ENCODE measurements at regions not wholly inside any gene's neighbourhood (a gene's known extent, or its start where the extent isn't known, plus 50 kb on each side); places are given as distances from the start of the nearest gene placed in this dataset.
A peak's percentile ranks its signal among the peaks of the same experiment; 100 is the strongest.

GRCh38 chr1:208895820-208896219 is 651.6 kb upstream of the PLXNA2 start:
- H3K4me1 ChIP-seq (ENCODE audit: low read length): peaks cover 46% of the 10 kb centered on the region
- no peaks in the 10 kb centered on the region for H3K36me3 ChIP-seq (replicated peaks; ENCODE audit: insufficient read depth, low read length)
- H4K20me1 ChIP-seq (ENCODE audit: insufficient read depth, low read length): no peaks in the 10 kb centered on the region
- H3K4me2 ChIP-seq (ENCODE audit: low read depth, low read length): peak overlapping the region; percentile 60
- 0 out of 2 replicates have a peak, but pooled peaks cover 2% of the 10 kb centered on the region for H3F3A ChIP-seq (ENCODE audit: insufficient read depth, low read length)
- no peak overlapping the region for H3K27ac ChIP-seq (ENCODE audit: low read length)
- H2AFZ ChIP-seq (ENCODE audit: low read length): peak overlapping the region; percentile 10; the same call in 1 of the 2 replicates
- DNase-seq: peak; percentile 52
- TF ChIP-seq, protein P1, sequence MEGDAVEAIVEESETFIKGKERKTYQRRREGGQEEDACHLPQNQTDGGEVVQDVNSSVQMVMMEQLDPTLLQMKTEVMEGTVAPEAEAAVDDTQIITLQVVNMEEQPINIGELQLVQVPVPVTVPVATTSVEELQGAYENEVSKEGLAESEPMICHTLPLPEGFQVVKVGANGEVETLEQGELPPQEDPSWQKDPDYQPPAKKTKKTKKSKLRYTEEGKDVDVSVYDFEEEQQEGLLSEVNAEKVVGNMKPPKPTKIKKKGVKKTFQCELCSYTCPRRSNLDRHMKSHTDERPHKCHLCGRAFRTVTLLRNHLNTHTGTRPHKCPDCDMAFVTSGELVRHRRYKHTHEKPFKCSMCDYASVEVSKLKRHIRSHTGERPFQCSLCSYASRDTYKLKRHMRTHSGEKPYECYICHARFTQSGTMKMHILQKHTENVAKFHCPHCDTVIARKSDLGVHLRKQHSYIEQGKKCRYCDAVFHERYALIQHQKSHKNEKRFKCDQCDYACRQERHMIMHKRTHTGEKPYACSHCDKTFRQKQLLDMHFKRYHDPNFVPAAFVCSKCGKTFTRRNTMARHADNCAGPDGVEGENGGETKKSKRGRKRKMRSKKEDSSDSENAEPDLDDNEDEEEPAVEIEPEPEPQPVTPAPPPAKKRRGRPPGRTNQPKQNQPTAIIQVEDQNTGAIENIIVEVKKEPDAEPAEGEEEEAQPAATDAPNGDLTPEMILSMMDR (IDR thresholded peaks at IDR 0.05; ENCODE audit: low read length): no peak
- TF ChIP-seq EZH2phosphoT487 (IDR thresholded peaks at IDR 0.05; ENCODE audit: low read length) (no peak), EZH2 (optimal IDR thresholded peaks at IDR 0.05; ENCODE audit: low read depth, low read length) (no peak)
- no peak overlapping the region for H3K9ac ChIP-seq (ENCODE audit: low read length)
- no peaks in the 10 kb centered on the region for H3K79me2 ChIP-seq (ENCODE audit: low read length)
- peak overlapping the region; percentile 8; the same call in 1 of the 2 replicates for H3K4me3 ChIP-seq (ENCODE audit: low read length)
- H3K9me3 ChIP-seq (replicated peaks; ENCODE audit: insufficient read depth, low read length): no peaks in the 10 kb centered on the region
- H3K27me3 ChIP-seq (replicated peaks; ENCODE audit: insufficient read depth, low read length): no peaks in the 10 kb centered on the region
- no peaks in the 10 kb centered on the region for H3K9me2 ChIP-seq (replicated peaks; ENCODE audit: insufficient read depth, low read length)

DNA sequence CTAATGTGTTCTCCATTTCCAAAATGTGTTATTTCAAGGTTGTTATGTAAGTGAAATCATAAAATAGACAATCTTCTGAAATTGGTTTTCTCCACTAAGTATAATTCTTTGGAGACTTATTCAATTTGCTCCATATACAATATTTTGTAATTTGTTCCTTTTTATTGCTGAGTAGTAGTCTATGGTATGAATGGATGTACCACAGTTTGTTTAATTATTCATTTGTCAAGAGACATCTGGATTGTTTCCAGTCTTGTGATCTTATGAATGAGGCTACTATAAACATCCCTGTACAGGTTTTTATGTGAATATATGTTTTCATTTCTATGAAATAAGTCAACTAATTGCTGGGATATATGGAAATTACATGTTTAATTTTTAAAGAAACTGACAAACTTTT is 652.6 kb upstream of the PLXNA2 start:
- H3K4me1 ChIP-seq (ENCODE audit: low read length): peaks cover 45% of the 10 kb centered on the region
- H2AFZ ChIP-seq (ENCODE audit: low read length): no peak overlapping the region
- no peak overlapping the region for H3K4me3 ChIP-seq (ENCODE audit: low read length)
- no peaks in the 10 kb centered on the region for H3K9me3 ChIP-seq (replicated peaks; ENCODE audit: insufficient read depth, low read length)
- no peaks in the 10 kb centered on the region for H3K9me2 ChIP-seq (replicated peaks; ENCODE audit: insufficient read depth, low read length)
- TF ChIP-seq EZH2 (optimal IDR thresholded peaks at IDR 0.05; ENCODE audit: low read depth, low read length) (no peak), EZH2phosphoT487 (IDR thresholded peaks at IDR 0.05; ENCODE audit: low read length) (no peak)
- TF ChIP-seq, protein P1 (IDR thresholded peaks at IDR 0.05; ENCODE audit: low read length): no peak
- no peaks in the 10 kb centered on the region for H4K20me1 ChIP-seq (ENCODE audit: insufficient read depth, low read length)
- no peak overlapping the region for H3K4me2 ChIP-seq (ENCODE audit: low read depth, low read length)
- no peaks in the 10 kb centered on the region for H3K27me3 ChIP-seq (replicated peaks; ENCODE audit: insufficient read depth, low read length)
- H3K9ac ChIP-seq (ENCODE audit: low read length): no peak overlapping the region
- no peak overlapping the region for H3K27ac ChIP-seq (ENCODE audit: low read length)
- no peak for DNase-seq
- no peaks in the 10 kb centered on the region for H3K36me3 ChIP-seq (replicated peaks; ENCODE audit: insufficient read depth, low read length)
- H3K79me2 ChIP-seq (ENCODE audit: low read length): no peaks in the 10 kb centered on the region
- H3F3A ChIP-seq (ENCODE audit: insufficient read depth, low read length): 0 out of 2 replicates have a peak, but pooled peaks cover 2% of the 10 kb centered on the region

GRCh38 chr1:208899438-208899837 is 655.3 kb upstream of the PLXNA2 start:
- no peaks in the 10 kb centered on the region for H4K20me1 ChIP-seq (ENCODE audit: insufficient read depth, low read length)
- TF ChIP-seq EZH2 (optimal IDR thresholded peaks at IDR 0.05; ENCODE audit: low read depth, low read length) (no peak), EZH2phosphoT487 (IDR thresholded peaks at IDR 0.05; ENCODE audit: low read length) (no peak)
- TF ChIP-seq, protein P1 (IDR thresholded peaks at IDR 0.05; ENCODE audit: low read length): no peak
- peak; percentile 23 for DNase-seq

More at GRCh38 chr1:208899438-208899837, 655.3 kb upstream of the PLXNA2 start:
- Histone ChIP-seq H2AFZ (ENCODE audit: low read length) (no peak overlapping the region), H3K27me3 (replicated peaks; ENCODE audit: insufficient read depth, low read length) (no peaks in the 10 kb centered on the region), H3K9ac (ENCODE audit: low read length) (no peak overlapping the region), H3K27ac (ENCODE audit: low read length) (no peak overlapping the region), H3K9me3 (replicated peaks; ENCODE audit: insufficient read depth, low read length) (no peaks in the 10 kb centered on the region), H3K4me3 (ENCODE audit: low read length) (no peak overlapping the region), H3K36me3 (replicated peaks; ENCODE audit: insufficient read depth, low read length) (no peaks in the 10 kb centered on the region), H3K4me2 (ENCODE audit: low read depth, low read length) (peak overlapping the region; percentile 1; the same call in 1 of the 2 replicates), H3K9me2 (replicated peaks; ENCODE audit: insufficient read depth, low read length) (no peaks in the 10 kb centered on the region), H3F3A (ENCODE audit: insufficient read depth, low read length) (0 out of 2 replicates have a peak, but pooled peaks cover 2% of the 10 kb centered on the region), H3K79me2 (ENCODE audit: low read length) (no peaks in the 10 kb centered on the region), H3K4me1 (ENCODE audit: low read length) (peaks cover 28% of the 10 kb centered on the region)

Measured in MM.1S (cell line).